Endometrium (tissue), 2 donors: ENCODE measurements at regions not wholly inside any gene's neighbourhood (a gene's known extent, or its start where the extent isn't known, plus 50 kb on each side); places are given as distances from the start of the nearest gene placed in this dataset.

ENCODE experiments used
- FAIRE-seq: peaks from 2 replicates; lab custom pipeline; 2012; peaks lifted over from hg19 to GRCh38; lab: Jason Lieb, UNC
- donor health status: control.
- donor health status: control.

DNA sequence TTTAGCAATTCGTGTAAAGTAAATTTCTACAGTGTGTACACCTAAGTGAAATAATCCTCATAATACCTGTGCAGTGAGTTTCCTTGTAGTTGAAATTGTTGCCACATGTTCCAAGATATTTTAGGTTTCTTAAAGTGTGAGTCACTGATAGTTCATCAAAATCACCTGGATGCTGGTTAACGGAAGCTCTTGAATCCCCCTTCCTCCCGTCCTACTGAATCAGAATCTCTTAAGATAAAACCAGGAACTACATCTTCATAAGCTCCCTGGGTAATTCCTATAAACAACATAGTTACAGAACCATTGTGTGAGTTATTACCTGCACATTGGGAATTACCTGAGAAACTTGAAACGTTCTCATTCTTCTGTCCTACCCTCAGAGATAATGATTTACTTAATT, 197.4 kb upstream of the HS3ST1 start:
- no peak for FAIRE-seq

DNA sequence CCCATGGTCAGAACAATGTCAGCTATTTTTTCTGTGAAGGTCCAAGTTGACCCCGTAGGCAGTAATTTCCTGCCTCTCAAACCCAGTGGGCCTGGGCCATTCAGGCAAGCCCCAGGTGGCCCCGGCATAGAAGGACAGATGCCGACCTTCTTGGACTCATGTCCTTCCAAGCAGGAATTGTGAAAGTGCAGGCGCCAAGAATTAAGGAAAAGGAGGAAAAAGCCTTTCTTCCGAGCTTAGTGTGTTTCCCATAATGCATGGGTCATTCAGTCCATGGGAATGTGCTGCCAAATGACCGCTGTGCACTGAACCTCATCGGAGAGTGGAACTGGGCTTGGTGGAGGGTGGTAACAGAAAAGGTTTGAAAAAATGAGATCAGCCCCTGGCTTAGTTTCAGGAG, 196.5 kb upstream of the HS3ST1 start:
- FAIRE-seq, result no peak

GRCh38 chr4:11624370-11624769, 195.7 kb upstream of the HS3ST1 start:
- no peak for FAIRE-seq

DNA sequence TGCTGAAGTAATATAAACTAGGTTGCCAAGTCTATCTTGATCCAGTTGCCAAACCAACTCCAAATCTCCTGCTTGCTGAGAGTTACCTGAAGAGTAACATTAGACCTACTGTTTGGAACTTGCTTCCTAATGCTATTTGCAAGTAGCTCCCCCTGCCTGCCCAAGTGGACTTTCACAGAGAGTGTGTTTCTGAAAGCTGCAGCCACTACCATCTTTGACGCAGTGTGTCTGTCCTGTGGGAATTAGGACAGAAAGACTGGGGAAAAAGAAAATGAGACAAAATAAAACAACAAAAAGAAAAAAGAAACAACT, 195.0 kb upstream of the HS3ST1 start:
- FAIRE-seq, result no peak

- FAIRE-seq, result no peak
These were observed 194.4 kb upstream of the HS3ST1 start for GRCh38 chr4:11622961-11623725.

DNA sequence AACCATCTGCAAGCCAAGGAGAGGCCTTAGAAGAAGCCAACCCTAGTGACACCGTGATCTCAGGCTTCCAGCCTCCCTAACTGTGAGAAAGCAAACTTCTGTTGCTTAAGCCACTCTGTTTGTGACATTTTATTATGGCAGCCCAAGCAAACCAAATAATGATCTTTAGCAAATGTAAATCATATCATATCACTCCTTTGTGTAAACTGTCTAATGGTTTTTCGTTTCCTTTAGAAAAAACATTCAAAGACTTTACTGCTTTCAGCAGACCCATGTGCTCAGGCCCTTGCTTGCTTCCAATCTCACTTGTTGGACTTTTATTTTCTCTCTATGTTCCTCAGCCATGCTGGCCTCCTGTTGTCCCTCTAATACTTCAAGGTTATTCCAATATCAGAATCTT, 192.2 kb upstream of the HS3ST1 start:
- no peak for FAIRE-seq

GRCh38 chr4:11618666-11619282, 190.1 kb upstream of the HS3ST1 start:
- no peak for FAIRE-seq

- FAIRE-seq, result no peak
These were observed 188.2 kb upstream of the HS3ST1 start for GRCh38 chr4:11616856-11617255.

GRCh38 chr4:11615601-11616000, 186.9 kb upstream of the HS3ST1 start:
- no peak for FAIRE-seq

DNA sequence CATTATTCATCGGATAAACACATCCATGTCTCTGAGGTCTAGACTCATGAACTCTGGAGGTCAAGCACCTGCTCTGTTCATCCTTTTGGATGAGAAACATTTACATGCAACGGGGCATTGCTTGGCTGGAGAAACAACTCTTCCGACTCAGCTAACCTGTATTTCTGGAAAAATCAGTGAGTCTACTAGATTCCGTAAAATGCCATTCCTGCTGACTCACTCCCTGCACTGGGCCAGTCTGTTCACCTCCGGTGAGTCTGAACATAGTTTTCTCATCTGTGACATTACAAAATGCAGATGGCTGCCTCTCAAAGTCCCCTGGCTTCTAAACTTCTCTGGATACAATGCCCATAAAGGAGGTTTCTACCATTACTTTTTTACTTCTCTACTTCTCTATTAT, 185.7 kb upstream of the HS3ST1 start:
- FAIRE-seq, result no peak

DNA sequence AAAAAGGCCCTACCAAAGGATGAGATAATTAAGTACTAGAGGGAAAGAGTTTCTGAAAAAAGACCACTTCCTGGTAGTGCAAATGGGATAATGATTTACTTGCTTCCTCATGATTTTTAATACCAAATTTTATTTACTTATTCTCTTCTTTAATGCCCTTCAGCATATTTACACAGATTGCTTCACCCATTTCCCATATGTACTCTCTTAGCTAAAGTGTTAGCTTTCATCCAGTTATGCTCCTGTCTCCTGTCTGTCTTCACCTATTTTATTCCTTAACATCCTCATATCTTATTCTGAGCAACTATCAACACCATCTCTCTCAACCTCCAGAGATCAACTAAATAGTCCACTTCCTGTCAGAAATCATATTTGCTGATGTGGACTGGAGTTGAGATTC, 183.2 kb upstream of the HS3ST1 start:
- FAIRE-seq, result no peak

GRCh38 chr4:11609751-11610150, 181.1 kb upstream of the HS3ST1 start:
- no peak for FAIRE-seq

DNA sequence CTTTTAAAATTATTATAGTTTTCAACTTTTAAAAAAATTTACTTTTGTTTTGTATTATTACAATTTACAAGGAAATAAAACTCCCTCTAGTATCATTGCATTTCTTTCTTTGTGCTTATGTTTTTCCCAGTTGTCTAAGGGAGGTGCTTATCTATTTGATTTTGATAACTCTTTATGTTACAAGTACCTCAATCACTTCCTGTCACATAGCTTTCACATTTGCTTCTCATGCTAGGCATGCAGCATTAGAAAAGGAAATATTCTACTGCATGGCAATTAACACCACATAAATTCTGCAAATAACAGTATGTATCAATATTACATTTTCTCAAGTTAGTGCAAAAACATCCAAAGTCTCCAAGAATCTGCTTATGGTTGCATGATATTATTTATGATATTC, 180.3 kb upstream of the HS3ST1 start:
- no peak for FAIRE-seq

DNA sequence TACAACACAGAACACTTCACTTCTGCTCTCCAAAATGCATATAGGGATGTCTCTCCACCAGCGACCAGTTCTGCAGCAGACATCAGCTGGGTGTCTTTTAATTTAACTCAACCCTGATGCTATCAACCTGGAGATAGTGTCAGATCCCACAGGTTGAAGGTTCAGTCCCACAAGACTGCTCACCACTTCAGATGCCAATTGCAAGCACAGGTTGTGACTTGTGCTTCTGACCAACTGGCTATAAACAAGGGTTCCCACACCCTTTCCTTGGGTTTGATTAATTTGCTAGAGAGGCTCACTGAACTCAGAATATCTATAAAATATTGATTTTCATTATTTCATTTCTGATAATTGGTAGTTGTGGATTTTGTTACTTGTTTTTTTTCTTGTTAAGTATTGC, 177.4 kb upstream of the HS3ST1 start:
- no peak for FAIRE-seq

DNA sequence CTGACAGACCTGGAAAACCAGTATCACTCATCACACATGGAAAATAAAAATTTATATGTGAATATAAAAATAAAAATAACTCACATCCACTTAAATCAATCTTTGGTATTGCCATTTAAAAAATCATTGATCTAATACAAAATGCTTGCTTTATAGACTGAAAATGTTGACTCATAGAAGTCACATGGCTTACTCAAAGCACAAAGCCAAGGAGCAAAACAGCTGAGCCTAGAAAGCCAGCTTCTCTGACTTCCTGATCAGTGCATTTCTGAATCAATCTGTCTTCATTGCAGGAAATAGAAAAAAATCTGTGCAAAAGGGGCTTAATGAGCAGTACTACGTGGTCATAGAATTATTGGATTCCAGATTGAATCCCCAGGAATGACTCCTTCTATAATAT, 176.9 kb upstream of the HS3ST1 start:
- FAIRE-seq, result peak; percentile 12

GRCh38 chr4:11604821-11605220, 176.1 kb upstream of the HS3ST1 start:
- no peak for FAIRE-seq

GRCh38 chr4:11603591-11604194, 175.0 kb upstream of the HS3ST1 start:
- no peak for FAIRE-seq

DNA sequence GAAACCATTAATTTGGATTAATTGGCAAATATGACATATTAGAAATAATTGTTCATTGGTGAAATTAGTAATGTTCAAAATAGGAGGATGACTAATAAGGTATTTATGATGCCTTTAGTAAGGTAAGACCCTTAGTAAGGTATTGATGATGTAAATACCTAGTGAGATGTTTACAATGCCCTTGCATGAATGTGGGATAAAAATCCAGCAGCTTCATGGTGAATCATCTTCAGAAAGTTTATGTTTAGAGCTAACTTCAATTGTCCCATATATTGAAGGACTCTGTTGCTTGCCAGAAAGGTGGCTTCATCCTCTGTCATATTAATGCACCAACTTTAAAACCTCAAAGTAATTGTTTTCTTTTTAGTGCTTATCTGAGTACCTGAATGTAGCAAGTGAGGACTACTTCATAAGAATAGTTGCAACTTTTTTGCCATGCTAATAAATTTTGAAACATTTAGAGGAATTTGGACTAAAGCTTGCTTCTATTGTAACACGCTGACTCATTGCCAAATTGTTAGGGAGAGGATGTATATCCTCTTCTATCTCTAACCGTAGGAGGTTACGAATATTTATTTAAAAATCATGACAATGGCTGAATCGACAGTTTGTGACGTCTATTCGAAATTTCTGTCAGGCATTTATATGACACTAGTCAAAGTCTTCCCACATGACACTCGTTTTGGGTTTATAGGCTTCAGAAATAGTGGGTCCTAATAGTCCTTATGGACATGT, 174.1 kb upstream of the HS3ST1 start:
- no peak for FAIRE-seq

DNA sequence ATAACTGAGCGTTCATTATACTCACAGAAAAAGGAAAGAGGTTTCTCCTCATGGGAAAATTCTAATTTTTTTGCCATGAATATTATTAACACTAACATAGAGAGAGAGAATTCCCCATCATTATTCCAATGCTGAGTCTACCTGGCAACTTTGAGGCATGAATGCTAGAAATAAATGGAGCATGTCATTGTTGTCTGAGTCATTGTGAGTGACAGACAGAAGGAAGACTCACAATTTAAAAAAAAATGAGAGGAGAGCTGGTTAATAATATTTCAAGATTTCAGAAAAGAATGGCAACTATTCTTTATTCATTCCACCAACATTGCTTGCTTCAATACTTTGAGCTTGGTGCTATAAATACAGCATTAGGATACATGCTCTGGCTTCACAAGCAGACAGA, 170.4 kb upstream of the HS3ST1 start:
- no peak for FAIRE-seq

- no peak for FAIRE-seq
These were observed 169.9 kb upstream of the HS3ST1 start for GRCh38 chr4:11598591-11598990.

DNA sequence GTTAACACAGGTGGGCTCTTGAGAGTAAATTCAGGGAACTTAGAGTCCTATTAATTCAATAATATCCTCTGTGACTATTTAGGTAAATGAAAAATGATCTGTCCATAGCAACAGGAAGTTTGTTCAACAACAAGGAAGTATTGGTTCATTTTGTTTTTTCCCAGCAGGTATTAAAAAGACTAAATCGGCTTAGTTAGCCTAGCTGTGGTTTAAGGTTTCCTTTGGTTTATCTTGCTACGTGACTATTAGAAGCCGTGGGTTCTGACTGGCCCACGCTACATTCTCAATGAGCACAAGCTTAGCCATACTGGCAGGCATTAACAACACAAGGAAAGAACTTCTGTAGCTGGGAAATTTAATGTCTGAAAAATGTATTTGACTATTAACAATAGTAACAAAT, 168.8 kb upstream of the HS3ST1 start:
- FAIRE-seq, result no peak

DNA sequence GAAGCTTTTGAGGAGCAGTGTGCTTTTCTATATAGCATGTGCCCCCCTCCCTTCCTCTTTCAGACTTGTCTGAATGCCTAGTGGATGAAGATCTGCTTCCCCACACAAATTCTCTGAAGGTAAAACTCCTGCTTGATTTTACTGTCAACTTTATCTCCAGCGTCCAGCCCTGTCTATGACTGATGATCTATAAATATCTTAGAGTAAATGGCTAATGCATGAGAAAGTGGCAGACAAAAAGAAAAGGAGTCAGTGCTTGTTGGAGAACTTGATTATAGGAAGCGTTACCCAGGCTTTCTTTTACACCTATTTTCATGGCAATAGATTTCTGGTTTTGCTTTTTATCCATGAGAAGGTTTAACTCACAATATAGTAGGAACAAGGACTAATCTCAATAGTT, 168.3 kb upstream of the HS3ST1 start:
- FAIRE-seq, result no peak

- no peak for FAIRE-seq
These were observed 165.0 kb upstream of the HS3ST1 start for GRCh38 chr4:11593576-11594116.
